Astrocyte (in vitro differentiated cells and primary cell): ENCODE measurements at regions not wholly inside any gene's neighbourhood (a gene's known extent, or its start where the extent isn't known, plus 50 kb on each side); places are given as distances from the start of the nearest gene placed in this dataset.

ENCODE experiments used
- DNase-seq: peaks from one replicate; pipeline ENCODE4 v3.0.0-alpha.2; 2010; ENCODE audit warnings: low read depth
- FAIRE-seq: peaks from 2 replicates; lab custom pipeline; 2011; peaks lifted over from hg19 to GRCh38; lab: Jason Lieb, UNC
- H2AFZ ChIP-seq: 2 replicates; pipeline ENCODE4 v1.6.0; 2012; ENCODE audit warnings: low read depth, low read length, inconsistent platforms
- H3K27ac ChIP-seq: 2 replicates; pipeline ENCODE4 v1.5.1; 2011; ENCODE audit warnings: low read depth, low read length, inconsistent platforms
- H3K27me3 ChIP-seq: 2 replicates; pipeline ENCODE4 v1.6.0; 2011; ENCODE audit warnings: low read length, inconsistent platforms; ENCODE audit not compliant: insufficient read depth
- H3K36me3 ChIP-seq: 2 replicates; pipeline ENCODE4 v1.5.1; 2011; ENCODE audit warnings: low read length, inconsistent platforms; ENCODE audit not compliant: insufficient read depth
- H3K4me1 ChIP-seq: 2 replicates; pipeline ENCODE4 v1.5.1; 2011; ENCODE audit warnings: low read length, inconsistent platforms; ENCODE audit not compliant: insufficient read depth
- H3K4me2 ChIP-seq: 2 replicates; pipeline ENCODE4 v1.6.0; 2012; ENCODE audit warnings: low read length, inconsistent platforms
- H3K4me3 ChIP-seq: 2 replicates; pipeline ENCODE4 v1.5.1; 2011; ENCODE audit warnings: low read depth, mild to moderate bottlenecking, low read length, inconsistent platforms; ENCODE audit not compliant: insufficient read depth
- H3K79me2 ChIP-seq: 2 replicates; pipeline ENCODE4 v1.6.0; 2012; ENCODE audit warnings: mild to moderate bottlenecking, low read length, inconsistent platforms; ENCODE audit not compliant: insufficient read depth
- H3K9ac ChIP-seq: 2 replicates; pipeline ENCODE4 v1.6.0; 2012; ENCODE audit warnings: mild to moderate bottlenecking, low read length, inconsistent platforms
- H3K9me3 ChIP-seq: 2 replicates; pipeline ENCODE4 v1.5.1; 2012; ENCODE audit warnings: low read depth, mild to moderate bottlenecking, low read length, inconsistent platforms; ENCODE audit not compliant: insufficient read depth
- H4K20me1 ChIP-seq: 2 replicates; pipeline ENCODE4 v1.6.0; 2012; ENCODE audit warnings: low read length, inconsistent platforms; ENCODE audit not compliant: insufficient read depth
- H3K27ac Mint-ChIP-seq: one replicate; pipeline ENCODE4 v1.8.0; 2021; ENCODE audit warnings: mild to moderate bottlenecking, mixed read lengths; ENCODE audit not compliant: unreplicated experiment
- H3K27me3 Mint-ChIP-seq: one replicate; pipeline ENCODE4 v1.8.0; 2021; ENCODE audit warnings: low read depth, mixed read lengths; ENCODE audit not compliant: unreplicated experiment
- H3K36me3 Mint-ChIP-seq: one replicate; pipeline ENCODE4 v1.8.0; 2021; ENCODE audit warnings: low read depth, mixed read lengths; ENCODE audit not compliant: unreplicated experiment
- H3K4me1 Mint-ChIP-seq: one replicate; pipeline ENCODE4 v1.8.0; 2021; ENCODE audit warnings: low read depth, mixed read lengths; ENCODE audit not compliant: unreplicated experiment
- H3K4me3 Mint-ChIP-seq: one replicate; pipeline ENCODE4 v1.8.0; 2021; ENCODE audit warnings: mild to moderate bottlenecking, moderate library complexity, mixed read lengths; ENCODE audit not compliant: unreplicated experiment
- H3K9me3 Mint-ChIP-seq: one replicate; pipeline ENCODE4 v1.8.0; 2021; ENCODE audit warnings: mild to moderate bottlenecking, mixed read lengths; ENCODE audit not compliant: unreplicated experiment
- CTCF ChIP-seq: IDR thresholded peaks from 2 replicates; pipeline ENCODE4 v1.5.1; 2011; ENCODE audit warnings: low read depth, mild to moderate bottlenecking, inconsistent platforms, low read length, moderate library complexity; ENCODE audit not compliant: insufficient read depth
- EZH2 ChIP-seq: IDR thresholded peaks from 2 replicates; pipeline ENCODE4 v1.6.1; 2012; ENCODE audit warnings: mild to moderate bottlenecking, low read length, inconsistent platforms; ENCODE audit not compliant: insufficient read depth

- peaks cover 7% of the 10 kb centered on the region for H3K4me1 Mint-ChIP-seq
- Histone ChIP-seq H3K9me3 (no peaks in the 10 kb centered on the region), H3K27ac (no peak overlapping the region), H3K4me1 (no peaks in the 10 kb centered on the region), H3K79me2 (no peaks in the 10 kb centered on the region), H3K4me3 (no peak overlapping the region), H3K9ac (no peak overlapping the region), H2AFZ (no peak overlapping the region), H4K20me1 (no peaks in the 10 kb centered on the region), H3K36me3 (no peaks in the 10 kb centered on the region), H3K4me2 (no peak overlapping the region), H3K27me3 (peaks cover 9% of the 10 kb centered on the region)
- H3K9me3 Mint-ChIP-seq: peaks cover 3% of the 10 kb centered on the region
- peaks cover 65% of the 10 kb centered on the region for H3K27me3 Mint-ChIP-seq
- FAIRE-seq (no peak), DNase-seq (no peak)
- peaks cover 2% of the 10 kb centered on the region for H3K36me3 Mint-ChIP-seq
- H3K4me3 Mint-ChIP-seq: no peak overlapping the region
- TF ChIP-seq CTCF (no peak), EZH2 (no peak)
- no peak overlapping the region for H3K27ac Mint-ChIP-seq
Measured at GRCh38 chr6:167710363-167710920, 116.3 kb upstream of the AFDN start.

DNA sequence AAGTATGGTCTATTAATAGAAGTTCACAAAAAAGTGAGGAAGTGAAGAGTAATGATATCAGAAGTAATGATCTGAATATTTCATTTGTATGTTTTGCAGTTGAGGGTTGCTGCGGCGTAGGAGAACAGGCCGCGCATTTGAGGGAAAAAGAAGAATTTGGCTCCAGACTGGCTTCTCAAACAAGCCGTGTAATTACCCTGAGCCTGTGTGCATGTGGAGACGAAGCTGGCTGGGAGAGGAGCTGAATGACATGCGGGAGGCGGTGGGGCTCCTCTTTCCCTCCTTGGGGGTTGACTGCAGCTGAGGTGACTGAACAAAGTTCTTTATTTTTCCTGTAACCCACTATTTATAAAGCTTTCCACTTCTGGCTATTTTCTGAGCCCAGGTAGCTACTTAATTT, 115.5 kb upstream of the AFDN start:
- H3K9ac ChIP-seq: no peak overlapping the region
- peaks cover 67% of the 10 kb centered on the region for H3K27me3 Mint-ChIP-seq
- no peaks in the 10 kb centered on the region for H3K4me1 ChIP-seq
- no peaks in the 10 kb centered on the region for H3K36me3 ChIP-seq
- no peak overlapping the region for H2AFZ ChIP-seq
- no peak overlapping the region for H3K27ac Mint-ChIP-seq
- no peak overlapping the region for H3K4me2 ChIP-seq
- H3K4me1 Mint-ChIP-seq: peaks cover 7% of the 10 kb centered on the region
- peaks cover 2% of the 10 kb centered on the region for H3K36me3 Mint-ChIP-seq
- no peaks in the 10 kb centered on the region for H3K9me3 ChIP-seq
- H3K27ac ChIP-seq: no peak overlapping the region
- H3K79me2 ChIP-seq: no peaks in the 10 kb centered on the region
- H3K27me3 ChIP-seq: peaks cover 9% of the 10 kb centered on the region
- H4K20me1 ChIP-seq: no peaks in the 10 kb centered on the region
- DNase-seq (no peak), FAIRE-seq (no peak)
- peaks cover 3% of the 10 kb centered on the region for H3K9me3 Mint-ChIP-seq
- TF ChIP-seq CTCF (no peak), EZH2 (no peak)
- no peak overlapping the region for H3K4me3 Mint-ChIP-seq
- no peak overlapping the region for H3K4me3 ChIP-seq
